ENCODE measurements at regions not wholly inside any gene's neighbourhood (a gene's known extent, or its start where the extent isn't known, plus 50 kb on each side); places are given as distances from the start of the nearest gene placed in this dataset.

- TF ChIP-seq CTCF (IDR thresholded peaks at IDR 0.05) (no peak), POLR2AphosphoS5 (IDR thresholded peaks at IDR 0.05) (no peak), POLR2A (IDR thresholded peaks at IDR 0.05) (no peak)
Observed at GRCh38 chr6:122890250-122890649, 101.2 kb downstream of the SMPDL3A start.

GRCh38 chr6:122894791-122895190 lies 101.2 kb upstream of the CLVS2 start:
- Histone ChIP-seq H3K4me1 (no peaks in the 10 kb centered on the region), H3K27ac (no peak overlapping the region), H3K9me3 (no peaks in the 10 kb centered on the region), H3K36me3 (no peaks in the 10 kb centered on the region), H3K27me3 (no peaks in the 10 kb centered on the region), H3K4me3 (no peak overlapping the region)
- intact Hi-C loops (cut with DNase I; ENCODE audit: low total_unique reads): no loop called here
- no peak for DNase-seq (ENCODE audit: low spot score in 2 of 2)
- no peak for TF ChIP-seq POLR2AphosphoS5 (IDR thresholded peaks at IDR 0.05)
- no peak for TF ChIP-seq POLR2A (IDR thresholded peaks at IDR 0.05)

More at GRCh38 chr6:122890250-122890649, 101.2 kb downstream of the SMPDL3A start:
- no peak overlapping the region for H3K27ac ChIP-seq
- no peaks in the 10 kb centered on the region for H3K4me1 ChIP-seq
- intact Hi-C loops (cut with DNase I; ENCODE audit: low total_unique reads): loop anchor here (1.0 kb wide), 1 partner anchor 9 kb away; no protein-coding TSS in a partner anchor
- H3K4me3 ChIP-seq: no peak overlapping the region
- H3K27me3 ChIP-seq: no peaks in the 10 kb centered on the region
- DNase-seq (ENCODE audit: low spot score in 2 of 2): no peak
- no peaks in the 10 kb centered on the region for H3K9me3 ChIP-seq
- H3K36me3 ChIP-seq: no peaks in the 10 kb centered on the region

DNA sequence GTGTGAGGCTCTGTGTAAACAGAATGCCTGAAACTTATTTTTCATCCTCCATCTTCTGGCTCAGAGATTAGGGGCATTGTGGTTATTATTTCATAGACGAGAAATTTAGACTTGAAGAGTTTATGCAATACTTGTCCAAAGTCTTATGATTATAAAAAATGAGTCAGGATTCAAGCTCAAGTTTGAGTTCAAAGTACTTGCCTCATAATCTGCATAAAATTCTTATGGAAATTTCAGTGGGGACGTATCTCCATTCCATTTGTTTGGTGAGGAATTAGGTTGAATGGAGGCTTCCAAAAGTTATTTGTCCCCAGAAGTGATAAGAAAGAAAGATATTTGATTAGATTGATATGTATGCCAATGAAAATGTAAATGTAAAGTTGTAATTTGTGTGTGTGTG lies 93.7 kb upstream of the CLVS2 start:
- intact Hi-C loops (cut with DNase I; ENCODE audit: low total_unique reads): no loop called here
- no peaks in the 10 kb centered on the region for H3K4me1 ChIP-seq
- H3K9me3 ChIP-seq: no peaks in the 10 kb centered on the region
- H3K27me3 ChIP-seq: no peaks in the 10 kb centered on the region
- no peak for DNase-seq (ENCODE audit: low spot score in 2 of 2)
- no peaks in the 10 kb centered on the region for H3K36me3 ChIP-seq
- H3K27ac ChIP-seq: no peak overlapping the region
- TF ChIP-seq POLR2A (IDR thresholded peaks at IDR 0.05) (no peak), POLR2AphosphoS5 (IDR thresholded peaks at IDR 0.05) (no peak), CTCF (IDR thresholded peaks at IDR 0.05) (no peak)
- no peak overlapping the region for H3K4me3 ChIP-seq

- no peak for TF ChIP-seq POLR2A (IDR thresholded peaks at IDR 0.05)
- no peak for TF ChIP-seq POLR2AphosphoS5 (IDR thresholded peaks at IDR 0.05)
- no peak for TF ChIP-seq CTCF (IDR thresholded peaks at IDR 0.05)
- intact Hi-C loops (cut with DNase I; ENCODE audit: low total_unique reads): no loop called here
- no peak overlapping the region for H3K4me3 ChIP-seq
- no peaks in the 10 kb centered on the region for H3K9me3 ChIP-seq
- no peaks in the 10 kb centered on the region for H3K4me1 ChIP-seq
- H3K27ac ChIP-seq: no peak overlapping the region
- H3K36me3 ChIP-seq: no peaks in the 10 kb centered on the region
- no peak for DNase-seq (ENCODE audit: low spot score in 2 of 2)
- no peaks in the 10 kb centered on the region for H3K27me3 ChIP-seq
Observed at GRCh38 chr6:122903266-122903915, 92.6 kb upstream of the CLVS2 start.

GRCh38 chr6:122904166-122904565 lies 91.9 kb upstream of the CLVS2 start:
- no peaks in the 10 kb centered on the region for H3K36me3 ChIP-seq
- no peak overlapping the region for H3K4me3 ChIP-seq
- H3K27me3 ChIP-seq: no peaks in the 10 kb centered on the region
- intact Hi-C loops (cut with DNase I; ENCODE audit: low total_unique reads): no loop called here
- H3K27ac ChIP-seq: no peak overlapping the region
- no peak for TF ChIP-seq POLR2AphosphoS5 (IDR thresholded peaks at IDR 0.05)
- TF ChIP-seq CTCF (IDR thresholded peaks at IDR 0.05): no peak
- no peaks in the 10 kb centered on the region for H3K9me3 ChIP-seq
- DNase-seq (ENCODE audit: low spot score in 2 of 2): no peak
- H3K4me1 ChIP-seq: no peaks in the 10 kb centered on the region

Data from breast epithelium (tissue), 4 donors.